HepG2 (cell line): ENCODE measurements at regions not wholly inside any gene's neighbourhood (a gene's known extent, or its start where the extent isn't known, plus 50 kb on each side); places are given as distances from the start of the nearest gene placed in this dataset.

Source experiments
- ATAC-seq: fragments of 200-7000 bp; cut with Tn5 transposase; 3 replicates; pipeline ENCODE4 v1.9.1; 2020; ENCODE audit warnings: mild to moderate bottlenecking, moderate library complexity
- BruUV-seq: library from RNA; stranded (reverse); fragments of 400-500 nt; replicated peaks from 2 replicates; lab custom pipeline; 2021; lab: Mats Ljungman, UMichigan
- CTCF ChIA-PET: fragments of 300-600 bp; formaldehyde crosslinking; extraction: SDS; loops from one replicate; lab custom pipeline; 2021; ENCODE audit warnings: low total read pairs, inconsistent platforms, low intra/inter-chr PET ratio; lab: Yijun Ruan, JAX
- POLR2A ChIA-PET: fragments of 350-600 bp; sonication (Branson Sonifier 250); formaldehyde crosslinking; loops from one replicate; lab custom pipeline; 2020; ENCODE audit warnings: antibody characterized with exemption, inconsistent platforms; lab: Yijun Ruan, JAX
- DNase-seq: peaks from one replicate; pipeline ENCODE4 v3.0.0-alpha.2; 2015; ENCODE audit warnings: low spot score
- FAIRE-seq: peaks from 3 replicates; lab custom pipeline; 2011; peaks lifted over from hg19 to GRCh38; lab: Jason Lieb, UNC
- H2AFZ ChIP-seq: one replicate; pipeline ENCODE4 v1.6.1; 2011; ENCODE audit warnings: low read length, inconsistent platforms
- H3K27ac ChIP-seq: fragments of 300-600 bp; 3 replicates; pipeline ENCODE4 v1.8.0; 2011; ENCODE audit warnings: mixed run types, mild to moderate bottlenecking, mixed read lengths, low read length, inconsistent platforms; ENCODE audit not compliant: insufficient read depth; ENCODE audit errors: extremely low read length
- H3K27me3 ChIP-seq, 2 experiments: fragments of 200-600 bp in 1 of 2; 2 replicates in 1 of 2; 3 replicates in 1 of 2; pipeline versions ENCODE4 v1.6.0 to v1.8.0; 2011; ENCODE audit warnings: low read length in 2 of 2, mild to moderate bottlenecking in 2 of 2, moderate library complexity in 2 of 2, inconsistent platforms in 1 of 2; ENCODE audit not compliant: insufficient read depth in 2 of 2, control insufficient read depth in 1 of 2
- H3K36me3 ChIP-seq, 2 experiments: fragments of 200-600 bp in 1 of 2; replicated peaks in 1 of 2; 2 replicates in 1 of 2; 3 replicates in 1 of 2; pipeline versions ENCODE4 v1.5.1 to v1.8.0; 2011; ENCODE audit warnings: low read length in 2 of 2, inconsistent platforms in 1 of 2; ENCODE audit not compliant: insufficient read depth in 2 of 2, control insufficient read depth in 1 of 2
- H3K4me1 ChIP-seq: 2 replicates; pipeline ENCODE4 v1.5.1; 2012; ENCODE audit warnings: low read length, inconsistent platforms; ENCODE audit not compliant: insufficient read depth
- H3K4me2 ChIP-seq: 2 replicates; pipeline ENCODE4 v1.6.0; 2011; ENCODE audit warnings: low read depth, low read length, inconsistent platforms
- H3K4me3 ChIP-seq, 3 experiments: fragments of 200-600 bp in 1 of 3; sonication (generic), shearing (Covaris generic) in 1 of 3; replicated peaks in 1 of 3; 2 replicates each; pipeline ENCODE4 v1.5.1; 2011 to 2016; ENCODE audit warnings: low read length in 3 of 3, inconsistent platforms in 2 of 3, low read depth in 2 of 3, mild to moderate bottlenecking in 2 of 3, control low read depth in 1 of 3, mixed read lengths in 1 of 3; ENCODE audit not compliant: insufficient read depth in 1 of 3
- H3K79me2 ChIP-seq: one replicate; pipeline ENCODE4 v1.6.1; 2011; ENCODE audit warnings: low read length, inconsistent platforms; ENCODE audit not compliant: insufficient read depth
- H3K9ac ChIP-seq: 2 replicates; pipeline ENCODE4 v1.6.0; 2011; ENCODE audit warnings: mild to moderate bottlenecking, low read depth, low read length, inconsistent platforms; ENCODE audit not compliant: insufficient read depth
- H3K9me3 ChIP-seq: 2 replicates; pipeline ENCODE4 v1.5.1; 2012; ENCODE audit warnings: mild to moderate bottlenecking, low read length
- H4K20me1 ChIP-seq: 2 replicates; pipeline ENCODE4 v1.6.0; 2011; ENCODE audit warnings: inconsistent platforms, mild to moderate bottlenecking, low read length, moderate library complexity; ENCODE audit not compliant: insufficient read depth
- ARHGAP35 ChIP-seq: sonication (generic); formaldehyde crosslinking; IDR thresholded peaks from 2 replicates; pipeline ENCODE4 v1.9.0; 2022; ENCODE audit warnings: mild to moderate bottlenecking, inconsistent platforms, moderate library complexity, missing genetic modification reagents, borderline replicate concordance
- CHD4 ChIP-seq: fragments of 200-600 bp; sonication (generic); IDR thresholded peaks from 2 replicates; pipeline ENCODE4 v1.7.0; 2017; ENCODE audit warnings: mild to moderate bottlenecking, low read length, borderline replicate concordance
- KAT8 ChIP-seq: IDR thresholded peaks from 2 replicates; pipeline ENCODE4 v1.6.1; 2016; ENCODE audit warnings: missing genetic modification reagents, missing compliant biosample characterization
- LCORL ChIP-seq, 2 experiments: fragments of 450-650 bp in 1 of 2; sonication (generic) in 1 of 2; formaldehyde crosslinking in 1 of 2; IDR thresholded peaks; 2 replicates each; pipeline versions ENCODE4 v1.5.0 to v1.6.1; 2017 to 2020; ENCODE audit warnings: antibody characterized with exemption in 1 of 2, missing genetic modification reagents in 1 of 2
- MED13 ChIP-seq: sonication (generic); formaldehyde crosslinking; IDR thresholded peaks from 2 replicates; pipeline ENCODE4 v1.5.0; 2020; ENCODE audit warnings: missing genetic modification reagents
- PATZ1 ChIP-seq: sonication (generic); formaldehyde crosslinking; IDR thresholded peaks from 2 replicates; pipeline ENCODE4 v1.4.0; 2020; ENCODE audit warnings: missing genetic modification reagents
- SAP130 ChIP-seq: IDR thresholded peaks from 2 replicates; pipeline ENCODE4 v1.6.1; 2016; ENCODE audit warnings: low read depth
- SP4 ChIP-seq: sonication (generic); formaldehyde crosslinking; IDR thresholded peaks from 2 replicates; pipeline ENCODE4 v1.8.1; 2023; ENCODE audit warnings: mild to moderate bottlenecking, missing genetic modification reagents
- ZNF20 ChIP-seq: sonication (generic); formaldehyde crosslinking; IDR thresholded peaks from 2 replicates; pipeline ENCODE4 v1.4.0; 2020; ENCODE audit warnings: mild to moderate bottlenecking, moderate library complexity, missing genetic modification reagents
- ZNF274 ChIP-seq: sonication (generic); formaldehyde crosslinking; IDR thresholded peaks from 2 replicates; pipeline ENCODE4 v1.5.1; 2020; ENCODE audit warnings: mild to moderate bottlenecking, missing genetic modification reagents
- ZNF441 ChIP-seq: sonication (generic); formaldehyde crosslinking; IDR thresholded peaks from 2 replicates; pipeline ENCODE4 v1.7.0; 2021; ENCODE audit warnings: missing genetic modification reagents, borderline replicate concordance
- ZNF496 ChIP-seq: sonication (generic); formaldehyde crosslinking; IDR thresholded peaks from 2 replicates; pipeline ENCODE4 v1.8.1; 2023; ENCODE audit warnings: mild to moderate bottlenecking, moderate library complexity, missing genetic modification reagents; ENCODE audit not compliant: insufficient replicate concordance
- ZNF687 ChIP-seq: sonication (generic); formaldehyde crosslinking; IDR thresholded peaks from 2 replicates; pipeline ENCODE4 v1.5.1; 2020; ENCODE audit warnings: mild to moderate bottlenecking, missing genetic modification reagents, moderate library complexity
- whole genome bisulfite sequencing: methylation state at CpG from one replicate; pipeline ENCODE4 v1.1.6; 2017; ENCODE audit warnings: low lambda C conversion rate; 5-methylcytosine and 5-hydroxymethylcytosine counted together
- in situ Hi-C: cut with HindIII; loops from 2 replicates; pipeline ENCODE4 v1.10.0; 2017; ENCODE audit warnings: low pct_unique_long_range_greater_than_20kb; ENCODE audit not compliant: extremely low pct_ligation_motif_present
- intact Hi-C: fragments of 100-400 bp; cut with micrococcal nuclease; formaldehyde crosslinking; loops from one replicate; pipeline ENCODE4 v1.10.0; 2022; ENCODE audit not compliant: unreplicated experiment

DNA sequence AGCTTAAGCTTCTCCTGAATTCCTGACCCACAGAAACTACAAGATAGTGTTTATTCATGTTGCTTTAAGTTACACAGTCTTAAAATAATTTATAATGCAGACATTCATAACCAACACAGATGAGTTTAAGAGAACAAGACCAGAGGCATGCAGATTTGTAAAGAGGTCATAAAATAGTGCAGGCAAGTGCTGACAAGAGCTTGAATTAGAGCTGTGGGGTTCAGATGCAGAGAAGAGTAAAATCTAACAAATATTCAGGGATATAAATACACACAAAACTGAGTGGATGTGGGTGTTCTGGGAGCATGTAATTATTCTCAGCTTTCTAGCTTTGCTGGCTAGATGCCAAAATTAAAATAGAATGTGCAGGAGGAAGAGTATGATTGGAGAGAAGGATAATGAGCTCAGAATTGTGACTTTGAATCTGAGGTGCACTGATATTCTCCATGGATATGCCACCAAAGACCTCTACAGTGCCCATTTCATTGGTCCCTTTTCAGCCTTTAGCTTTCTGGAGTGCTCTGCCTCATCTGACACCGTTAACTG, 291.9 kb upstream of the SGK1 start:
- Histone ChIP-seq H3K9ac (no peak overlapping the region), H3K4me2 (no peak overlapping the region), H3K4me3 (no peak overlapping the region), H3K27ac (no peak overlapping the region), H3K27me3 (0 out of 5 replicates have a peak, but pooled peaks cover 0 to 2% of the 10 kb centered on the region in 2 experiments), H3K36me3 (no peaks in the 10 kb centered on the region), H4K20me1 (no peaks in the 10 kb centered on the region)
- in situ Hi-C loops: no loop called here
- ATAC-seq: no peak
- no TSS peak for BruUV-seq
- 0% methylated on average over 1 of the region's 1 CpG for WGBS
- CTCF ChIA-PET: no interaction called here
- TF ChIP-seq LCORL (IDR thresholded peaks at IDR 0.05): peak; percentile 62; the same call in 1 of the 2 replicates
- TF ChIP-seq LCORL (CRISPR knock-in tag; IDR thresholded peaks at IDR 0.05): no peak
- TF ChIP-seq MED13 (CRISPR knock-in tag): no peak
- TF ChIP-seq, all 625 proteins: peak for 1
- no peaks in the 10 kb centered on the region for H3K9me3 ChIP-seq
- FAIRE-seq (no peak), DNase-seq (no peak)
- POLR2A ChIA-PET: no interaction called here
- H3K4me1 ChIP-seq: no peaks in the 10 kb centered on the region
- no peaks in the 10 kb centered on the region for H3K79me2 ChIP-seq
- intact Hi-C loops: no loop called here
- H2AFZ ChIP-seq: no peak overlapping the region

GRCh38 chr6:134607411-134607810, 289.5 kb upstream of the SGK1 start:
- no peaks in the 10 kb centered on the region for H3K4me1 ChIP-seq
- intact Hi-C loops: no loop called here
- no peak overlapping the region for H3K4me3 ChIP-seq
- no peaks in the 10 kb centered on the region for H3K79me2 ChIP-seq
- no peak overlapping the region for H3K9ac ChIP-seq
- no peak for FAIRE-seq
- DNase-seq: no peak
- no peak for ATAC-seq
- 0 out of 5 replicates have a peak, but pooled peaks cover 0 to 5% of the 10 kb centered on the region in 2 experiments for H3K27me3 ChIP-seq
- no peaks in the 10 kb centered on the region for H4K20me1 ChIP-seq
- BruUV-seq: no TSS peak
- H3K4me2 ChIP-seq: no peak overlapping the region
- 0% methylated on average over 1 of the region's 1 CpG for WGBS
- ChIA-PET POLR2A (no interaction called here), CTCF (no interaction called here)
- in situ Hi-C loops: no loop called here
- H3K9me3 ChIP-seq: no peaks in the 10 kb centered on the region
- H3K27ac ChIP-seq: no peak overlapping the region
- no peaks in the 10 kb centered on the region for H3K36me3 ChIP-seq
- H2AFZ ChIP-seq: no peak overlapping the region
- no peak for TF ChIP-seq ZNF441 (CRISPR knock-in tag)
- TF ChIP-seq SP4 (CRISPR knock-in tag): no peak
- no peak for TF ChIP-seq ARHGAP35 (CRISPR knock-in tag)
- TF ChIP-seq ZNF20 (CRISPR knock-in tag): no peak
- TF ChIP-seq ZNF496 (CRISPR knock-in tag): no peak
- no peak for TF ChIP-seq ZNF274 (CRISPR knock-in tag)
- TF ChIP-seq ZNF687 (CRISPR knock-in tag): no peak
- no peak for TF ChIP-seq PATZ1 (CRISPR knock-in tag)
- TF ChIP-seq KAT8 (CRISPR knock-in tag): no peak
- TF ChIP-seq CHD4: no peak
- TF ChIP-seq SAP130 (CRISPR knock-in tag): no peak
